ENCODE measurements at regions not wholly inside any gene's neighbourhood (a gene's known extent, or its start where the extent isn't known, plus 50 kb on each side); places are given as distances from the start of the nearest gene placed in this dataset.

- TF ChIP-seq CTCF (IDR thresholded peaks at IDR 0.05) (no peak), REST (IDR thresholded peaks at IDR 0.05; ENCODE audit: insufficient read depth in 1 of 2, low read depth in 2 of 2, low read length in 1 of 2) (no peak), POLR2AphosphoS5 (IDR thresholded peaks at IDR 0.05; ENCODE audit: low read depth, low read length) (no peak)
Measured at GRCh38 chr9:119838210-119838609, 469.0 kb upstream of the BRINP1 start.
